ENCODE measurements at regions not wholly inside any gene's neighbourhood (a gene's known extent, or its start where the extent isn't known, plus 50 kb on each side); places are given as distances from the start of the nearest gene placed in this dataset.

DNA sequence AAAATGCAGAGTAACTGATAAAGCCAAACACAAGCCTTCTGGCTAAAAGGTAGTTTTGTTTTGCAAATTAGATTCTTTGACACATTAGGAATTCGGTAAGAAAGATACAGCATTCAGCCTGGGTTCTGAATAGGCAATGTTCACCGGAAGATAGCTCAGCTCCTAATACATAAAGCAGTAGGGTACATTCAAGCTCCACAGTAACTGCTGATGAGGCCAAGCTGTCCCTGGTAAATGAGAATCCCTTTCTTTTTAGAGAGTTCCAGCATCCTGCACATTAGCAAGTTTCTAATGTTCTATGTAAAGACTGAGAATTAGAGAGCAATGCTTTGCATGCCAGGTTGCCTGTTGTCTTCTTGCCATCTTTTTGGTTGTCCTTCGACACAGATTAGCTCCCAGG is 316.3 kb upstream of the SLC14A2 start:
- H3K4me3 ChIP-seq (ENCODE audit: low read depth in 2 of 2, low read length in 2 of 2): no peak overlapping the region
- no peak for DNase-seq (ENCODE audit: low read depth, low spot score)
- no peak for ATAC-seq
- BruUV-seq (replicated peaks): no TSS peak
- H3K27ac ChIP-seq (ENCODE audit: low read length): no peak overlapping the region
- TF ChIP-seq, protein P1, sequence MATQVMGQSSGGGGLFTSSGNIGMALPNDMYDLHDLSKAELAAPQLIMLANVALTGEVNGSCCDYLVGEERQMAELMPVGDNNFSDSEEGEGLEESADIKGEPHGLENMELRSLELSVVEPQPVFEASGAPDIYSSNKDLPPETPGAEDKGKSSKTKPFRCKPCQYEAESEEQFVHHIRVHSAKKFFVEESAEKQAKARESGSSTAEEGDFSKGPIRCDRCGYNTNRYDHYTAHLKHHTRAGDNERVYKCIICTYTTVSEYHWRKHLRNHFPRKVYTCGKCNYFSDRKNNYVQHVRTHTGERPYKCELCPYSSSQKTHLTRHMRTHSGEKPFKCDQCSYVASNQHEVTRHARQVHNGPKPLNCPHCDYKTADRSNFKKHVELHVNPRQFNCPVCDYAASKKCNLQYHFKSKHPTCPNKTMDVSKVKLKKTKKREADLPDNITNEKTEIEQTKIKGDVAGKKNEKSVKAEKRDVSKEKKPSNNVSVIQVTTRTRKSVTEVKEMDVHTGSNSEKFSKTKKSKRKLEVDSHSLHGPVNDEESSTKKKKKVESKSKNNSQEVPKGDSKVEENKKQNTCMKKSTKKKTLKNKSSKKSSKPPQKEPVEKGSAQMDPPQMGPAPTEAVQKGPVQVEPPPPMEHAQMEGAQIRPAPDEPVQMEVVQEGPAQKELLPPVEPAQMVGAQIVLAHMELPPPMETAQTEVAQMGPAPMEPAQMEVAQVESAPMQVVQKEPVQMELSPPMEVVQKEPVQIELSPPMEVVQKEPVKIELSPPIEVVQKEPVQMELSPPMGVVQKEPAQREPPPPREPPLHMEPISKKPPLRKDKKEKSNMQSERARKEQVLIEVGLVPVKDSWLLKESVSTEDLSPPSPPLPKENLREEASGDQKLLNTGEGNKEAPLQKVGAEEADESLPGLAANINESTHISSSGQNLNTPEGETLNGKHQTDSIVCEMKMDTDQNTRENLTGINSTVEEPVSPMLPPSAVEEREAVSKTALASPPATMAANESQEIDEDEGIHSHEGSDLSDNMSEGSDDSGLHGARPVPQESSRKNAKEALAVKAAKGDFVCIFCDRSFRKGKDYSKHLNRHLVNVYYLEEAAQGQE (IDR thresholded peaks at IDR 0.05; ENCODE audit: insufficient read depth in 1 of 2, low read depth in 2 of 2, low read length in 1 of 2): no peak
- no peak for TF ChIP-seq TCF7L2 (IDR thresholded peaks at IDR 0.05; ENCODE audit: low read depth, low read length)
- TF ChIP-seq POLR2AphosphoS5 (IDR thresholded peaks at IDR 0.05; ENCODE audit: low read depth, low read length): no peak
- TF ChIP-seq, protein P2, sequence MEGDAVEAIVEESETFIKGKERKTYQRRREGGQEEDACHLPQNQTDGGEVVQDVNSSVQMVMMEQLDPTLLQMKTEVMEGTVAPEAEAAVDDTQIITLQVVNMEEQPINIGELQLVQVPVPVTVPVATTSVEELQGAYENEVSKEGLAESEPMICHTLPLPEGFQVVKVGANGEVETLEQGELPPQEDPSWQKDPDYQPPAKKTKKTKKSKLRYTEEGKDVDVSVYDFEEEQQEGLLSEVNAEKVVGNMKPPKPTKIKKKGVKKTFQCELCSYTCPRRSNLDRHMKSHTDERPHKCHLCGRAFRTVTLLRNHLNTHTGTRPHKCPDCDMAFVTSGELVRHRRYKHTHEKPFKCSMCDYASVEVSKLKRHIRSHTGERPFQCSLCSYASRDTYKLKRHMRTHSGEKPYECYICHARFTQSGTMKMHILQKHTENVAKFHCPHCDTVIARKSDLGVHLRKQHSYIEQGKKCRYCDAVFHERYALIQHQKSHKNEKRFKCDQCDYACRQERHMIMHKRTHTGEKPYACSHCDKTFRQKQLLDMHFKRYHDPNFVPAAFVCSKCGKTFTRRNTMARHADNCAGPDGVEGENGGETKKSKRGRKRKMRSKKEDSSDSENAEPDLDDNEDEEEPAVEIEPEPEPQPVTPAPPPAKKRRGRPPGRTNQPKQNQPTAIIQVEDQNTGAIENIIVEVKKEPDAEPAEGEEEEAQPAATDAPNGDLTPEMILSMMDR (IDR thresholded peaks at IDR 0.05): no peak
- no peak for TF ChIP-seq SIN3A (IDR thresholded peaks at IDR 0.05; ENCODE audit: borderline replicate concordance, insufficient read depth, low read depth, low read length)
- no peaks in the 10 kb centered on the region for H3K9me3 ChIP-seq (ENCODE audit: control insufficient read depth, insufficient read depth, low read depth, low read length)
- H3K36me3 ChIP-seq (ENCODE audit: control insufficient read depth, insufficient read depth, low read length): no peaks in the 10 kb centered on the region
- no peaks in the 10 kb centered on the region for H3K4me1 ChIP-seq (ENCODE audit: control insufficient read depth, insufficient read depth, low read length)
- CTCF ChIA-PET: no interaction called here
- POLR2A ChIA-PET: no interaction called here
- intact Hi-C loops (cut with micrococcal nuclease; ENCODE audit: unreplicated experiment) (no loop called here), in situ Hi-C loops (cut with HindIII; ENCODE audit: low pct_unique_long_range_greater_than_20kb, low sequenced_read_pairs) (no loop called here)
- no peaks in the 10 kb centered on the region for H3K27me3 ChIP-seq (ENCODE audit: control insufficient read depth, insufficient read depth, low read length)

DNA sequence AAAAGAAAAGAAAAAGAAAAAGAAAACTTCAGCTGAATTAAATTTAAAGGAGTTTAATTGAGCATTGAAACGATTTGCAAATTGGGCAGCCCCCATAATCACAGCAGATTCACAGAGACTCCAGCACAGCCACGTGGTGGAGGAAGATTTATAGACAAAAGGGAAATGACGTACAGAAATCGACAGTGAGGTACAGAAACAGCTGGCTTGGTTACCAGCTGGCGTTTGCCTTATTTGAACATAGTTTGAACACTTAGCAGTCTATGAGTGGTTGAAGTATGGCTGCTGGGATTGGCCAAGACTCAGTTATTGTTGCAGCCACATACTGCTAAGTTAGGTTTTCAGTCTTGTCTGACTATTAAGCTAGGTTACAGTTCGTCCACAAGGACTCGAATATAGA is 312.2 kb upstream of the SLC14A2 start:
- no peaks in the 10 kb centered on the region for H3K4me1 ChIP-seq (ENCODE audit: control insufficient read depth, insufficient read depth, low read length)
- no peak overlapping the region for H3K4me3 ChIP-seq (ENCODE audit: low read depth in 2 of 2, low read length in 2 of 2)
- TF ChIP-seq, protein P2 (IDR thresholded peaks at IDR 0.05): no peak
- TF ChIP-seq, protein P1 (IDR thresholded peaks at IDR 0.05; ENCODE audit: insufficient read depth in 1 of 2, low read depth in 2 of 2, low read length in 1 of 2): no peak
- TF ChIP-seq SIN3A (IDR thresholded peaks at IDR 0.05; ENCODE audit: borderline replicate concordance, insufficient read depth, low read depth, low read length): no peak
- TF ChIP-seq POLR2AphosphoS5 (IDR thresholded peaks at IDR 0.05; ENCODE audit: low read depth, low read length): no peak
- TF ChIP-seq TCF7L2 (IDR thresholded peaks at IDR 0.05; ENCODE audit: low read depth, low read length): no peak
- H3K27ac ChIP-seq (ENCODE audit: low read length): no peak overlapping the region
- in situ Hi-C loops (cut with HindIII; ENCODE audit: low pct_unique_long_range_greater_than_20kb, low sequenced_read_pairs): no loop called here
- POLR2A ChIA-PET: no interaction called here
- CTCF ChIA-PET: no interaction called here
- no peaks in the 10 kb centered on the region for H3K36me3 ChIP-seq (ENCODE audit: control insufficient read depth, insufficient read depth, low read length)
- no peak for ATAC-seq
- intact Hi-C loops (cut with micrococcal nuclease; ENCODE audit: unreplicated experiment): no loop called here
- H3K9me3 ChIP-seq (ENCODE audit: control insufficient read depth, insufficient read depth, low read depth, low read length): no peaks in the 10 kb centered on the region
- no peaks in the 10 kb centered on the region for H3K27me3 ChIP-seq (ENCODE audit: control insufficient read depth, insufficient read depth, low read length)
- DNase-seq (ENCODE audit: low read depth, low spot score): no peak
- no TSS peak for BruUV-seq (replicated peaks)

Data from Panc1 (cell line).